Esophagus squamous epithelium (tissue), 4 donors: ENCODE measurements at regions not wholly inside any gene's neighbourhood (a gene's known extent, or its start where the extent isn't known, plus 50 kb on each side); places are given as distances from the start of the nearest gene placed in this dataset.

ENCODE experiments used
- CTCF ChIP-seq, 6 experiments: fragments of 450-650 bp in 4 of 6; fragments of 200-600 bp in 2 of 6; sonication (generic) in 2 of 6; IDR thresholded peaks; one replicate each; pipeline ENCODE4 v1.5.1; 2016 to 2019; ENCODE audit warnings: antibody characterized with exemption in 6 of 6, mild to moderate bottlenecking in 4 of 6, moderate library complexity in 4 of 6
- POLR2A ChIP-seq, 4 donors: fragments of 450-650 bp; IDR thresholded peaks; one replicate each; pipeline ENCODE4 v1.6.1; 2017; ENCODE audit warnings: antibody characterized with exemption in 4 of 4, mild to moderate bottlenecking in 4 of 4, moderate library complexity in 3 of 4

- TF ChIP-seq CTCF (IDR thresholded peaks at IDR 0.05): no peak
- no peak for TF ChIP-seq POLR2A (IDR thresholded peaks at IDR 0.05)
Measured at GRCh38 chr4:181911420-181911819, 331.8 kb upstream of the TENM3 start.
